ENCODE measurements at regions not wholly inside any gene's neighbourhood (a gene's known extent, or its start where the extent isn't known, plus 50 kb on each side); places are given as distances from the start of the nearest gene placed in this dataset.

DNA sequence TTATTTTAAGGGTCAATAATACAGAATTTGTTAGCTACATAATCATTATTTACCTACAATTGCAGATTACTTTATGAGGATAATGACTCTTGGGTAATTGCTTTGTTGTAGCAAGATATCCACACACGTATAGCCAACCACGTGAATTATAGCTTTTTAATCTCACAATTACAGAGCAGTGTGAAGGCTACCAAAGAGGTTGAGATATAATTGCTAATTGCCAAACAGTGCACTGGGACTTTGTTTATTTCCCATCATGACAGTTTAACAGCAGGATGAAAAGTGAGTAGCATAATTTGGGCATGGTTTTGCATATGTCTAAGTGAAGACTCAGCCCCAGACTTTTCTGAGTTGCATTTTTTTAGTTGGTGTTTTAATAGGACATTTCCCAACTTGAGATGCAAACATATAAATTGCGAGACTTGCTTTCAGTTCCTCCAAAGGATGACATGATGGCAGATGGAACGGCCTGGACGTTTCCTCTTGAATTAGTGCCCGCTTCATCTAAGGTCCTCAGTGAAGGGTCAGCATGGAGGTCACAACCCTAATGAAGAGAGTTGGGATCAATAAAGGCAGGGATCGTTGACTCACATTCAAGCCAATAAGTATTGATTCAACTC is 180.7 kb upstream of the GPR26 start:
- in situ Hi-C loops (cut with MboI; ENCODE audit: low pct_unique_long_range_greater_than_20kb, low sequenced_read_pairs, unreplicated experiment) = no loop called here
- TF ChIP-seq, protein P1, sequence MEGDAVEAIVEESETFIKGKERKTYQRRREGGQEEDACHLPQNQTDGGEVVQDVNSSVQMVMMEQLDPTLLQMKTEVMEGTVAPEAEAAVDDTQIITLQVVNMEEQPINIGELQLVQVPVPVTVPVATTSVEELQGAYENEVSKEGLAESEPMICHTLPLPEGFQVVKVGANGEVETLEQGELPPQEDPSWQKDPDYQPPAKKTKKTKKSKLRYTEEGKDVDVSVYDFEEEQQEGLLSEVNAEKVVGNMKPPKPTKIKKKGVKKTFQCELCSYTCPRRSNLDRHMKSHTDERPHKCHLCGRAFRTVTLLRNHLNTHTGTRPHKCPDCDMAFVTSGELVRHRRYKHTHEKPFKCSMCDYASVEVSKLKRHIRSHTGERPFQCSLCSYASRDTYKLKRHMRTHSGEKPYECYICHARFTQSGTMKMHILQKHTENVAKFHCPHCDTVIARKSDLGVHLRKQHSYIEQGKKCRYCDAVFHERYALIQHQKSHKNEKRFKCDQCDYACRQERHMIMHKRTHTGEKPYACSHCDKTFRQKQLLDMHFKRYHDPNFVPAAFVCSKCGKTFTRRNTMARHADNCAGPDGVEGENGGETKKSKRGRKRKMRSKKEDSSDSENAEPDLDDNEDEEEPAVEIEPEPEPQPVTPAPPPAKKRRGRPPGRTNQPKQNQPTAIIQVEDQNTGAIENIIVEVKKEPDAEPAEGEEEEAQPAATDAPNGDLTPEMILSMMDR (IDR thresholded peaks at IDR 0.05; ENCODE audit: extremely low read depth, insufficient read depth, missing control alignments) = no peak
- DNase-seq (ENCODE audit: low spot score) = no peak

GRCh38 chr10:123488436-123488835 is 177.7 kb upstream of the GPR26 start:
- TF ChIP-seq, protein P1 (IDR thresholded peaks at IDR 0.05; ENCODE audit: extremely low read depth, insufficient read depth, missing control alignments) = no peak
- in situ Hi-C loops (cut with MboI; ENCODE audit: low pct_unique_long_range_greater_than_20kb, low sequenced_read_pairs, unreplicated experiment) = no loop called here
- no peak for DNase-seq (ENCODE audit: low spot score)

GRCh38 chr10:123491364-123491763 is 174.8 kb upstream of the GPR26 start:
- DNase-seq (ENCODE audit: low spot score) = no peak
- in situ Hi-C loops (cut with MboI; ENCODE audit: low pct_unique_long_range_greater_than_20kb, low sequenced_read_pairs, unreplicated experiment) = no loop called here
- TF ChIP-seq, protein P1 (IDR thresholded peaks at IDR 0.05; ENCODE audit: extremely low read depth, insufficient read depth, missing control alignments) = no peak

DNA sequence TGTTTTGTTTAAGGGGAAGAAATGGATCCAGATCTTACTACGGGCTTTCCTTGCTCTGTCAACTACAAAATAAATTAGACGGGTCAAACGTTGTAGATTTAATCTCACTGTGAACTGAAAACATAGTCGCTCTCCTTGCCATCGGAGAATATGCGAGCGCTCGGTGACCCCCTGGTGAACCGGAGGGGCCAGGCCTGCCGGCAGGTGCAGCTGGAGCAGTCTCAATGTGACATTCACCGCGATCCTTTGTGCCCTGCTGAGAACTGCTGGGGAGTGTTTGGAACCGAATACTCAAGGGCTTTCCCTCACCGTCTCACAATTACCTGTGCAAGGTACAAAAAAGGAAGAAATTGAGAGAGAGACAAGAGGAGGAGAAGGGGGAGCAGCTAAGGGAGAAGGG is 174.1 kb upstream of the GPR26 start:
- no peak for DNase-seq (ENCODE audit: low spot score)
- TF ChIP-seq, protein P1 (IDR thresholded peaks at IDR 0.05; ENCODE audit: extremely low read depth, insufficient read depth, missing control alignments) = no peak
- in situ Hi-C loops (cut with MboI; ENCODE audit: low pct_unique_long_range_greater_than_20kb, low sequenced_read_pairs, unreplicated experiment) = no loop called here

- TF ChIP-seq, protein P1 (IDR thresholded peaks at IDR 0.05; ENCODE audit: extremely low read depth, insufficient read depth, missing control alignments) = no peak
- DNase-seq (ENCODE audit: low spot score) = peak; percentile 24
- in situ Hi-C loops (cut with MboI; ENCODE audit: low pct_unique_long_range_greater_than_20kb, low sequenced_read_pairs, unreplicated experiment) = no loop called here
Measured at GRCh38 chr10:123494301-123494808, 171.8 kb upstream of the GPR26 start.

DNA sequence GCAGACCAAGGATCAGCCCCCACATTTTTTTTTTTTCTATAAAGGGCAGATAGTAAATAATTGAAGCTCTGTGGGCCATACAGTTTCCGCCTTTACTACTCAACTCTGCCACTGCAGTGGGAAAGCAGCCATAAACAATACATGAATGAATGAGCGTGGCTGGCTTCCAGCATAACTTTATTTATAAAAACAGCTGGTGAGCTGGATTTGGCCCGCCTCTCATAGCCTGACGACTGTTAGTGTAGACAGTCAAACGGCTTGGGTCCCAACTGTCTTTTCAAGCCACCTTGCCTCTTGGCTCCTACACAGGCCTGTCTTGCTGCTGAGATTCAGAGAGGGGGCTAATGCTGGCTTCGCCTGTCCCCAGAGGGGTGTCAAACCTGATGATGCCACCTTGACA is 169.8 kb upstream of the GPR26 start:
- in situ Hi-C loops (cut with MboI; ENCODE audit: low pct_unique_long_range_greater_than_20kb, low sequenced_read_pairs, unreplicated experiment) = no loop called here

More for the DNA sequence above, 169.8 kb upstream of the GPR26 start:
- no peak for DNase-seq (ENCODE audit: low spot score)
- TF ChIP-seq, protein P1 (IDR thresholded peaks at IDR 0.05; ENCODE audit: extremely low read depth, insufficient read depth, missing control alignments) = no peak
